Nephron (organoid): ENCODE measurements at regions not wholly inside any gene's neighbourhood (a gene's known extent, or its start where the extent isn't known, plus 50 kb on each side); places are given as distances from the start of the nearest gene placed in this dataset.

Experiments
- H3K27ac Mint-ChIP-seq, 3 experiments: 2 replicates each; pipeline ENCODE4 v1.8.0; 2020; ENCODE audit warnings: mixed read lengths in 3 of 3, mild to moderate bottlenecking in 2 of 3, moderate library complexity in 1 of 3
- H3K27me3 Mint-ChIP-seq: 2 replicates; pipeline ENCODE4 v1.8.0; 2021; ENCODE audit warnings: low read depth, mild to moderate bottlenecking, moderate library complexity, mixed read lengths
- H3K36me3 Mint-ChIP-seq: 2 replicates; pipeline ENCODE4 v1.8.0; 2020; ENCODE audit warnings: low read depth, mixed read lengths
- H3K4me1 Mint-ChIP-seq: 2 replicates; pipeline ENCODE4 v1.8.0; 2020; ENCODE audit warnings: mixed read lengths
- H3K4me3 Mint-ChIP-seq, 3 experiments: 2 replicates each; pipeline ENCODE4 v1.8.0; 2020; ENCODE audit warnings: mild to moderate bottlenecking in 3 of 3, mixed read lengths in 3 of 3, moderate library complexity in 2 of 3
- H3K9me3 Mint-ChIP-seq: 2 replicates; pipeline ENCODE4 v1.8.0; 2020; ENCODE audit warnings: mixed read lengths
- TF ChIP-seq, protein P1 (sequence below), 3 experiments: fragments of 200-600 bp; sonication (generic); IDR thresholded peaks; one replicate each; pipeline ENCODE4 v1.5.0; 2021; ENCODE audit warnings: antibody characterized with exemption in 3 of 3; ENCODE audit not compliant: unreplicated experiment in 3 of 3

DNA sequence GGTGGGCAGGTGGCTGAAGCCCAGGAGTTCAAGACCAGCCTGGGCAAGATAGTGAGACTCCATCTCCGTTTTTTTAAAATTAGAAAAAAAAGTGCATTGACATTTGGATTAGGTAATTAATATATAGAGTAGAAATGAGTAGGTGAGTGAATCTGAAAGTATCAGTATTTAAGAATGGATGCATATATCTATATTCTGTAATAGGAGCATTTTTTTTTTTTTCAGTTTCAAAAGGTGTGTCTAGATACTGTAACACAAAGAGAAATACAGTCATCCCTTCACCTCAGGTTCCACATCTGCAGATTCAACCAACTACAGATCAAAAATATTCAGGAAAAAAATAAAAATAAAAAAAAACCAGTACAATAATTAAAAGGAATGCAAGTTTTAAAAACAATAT, 50.8 kb downstream of the RBM27 start:
- Mint-ChIP-seq H3K36me3 (peaks cover 59% of the 10 kb centered on the region), H3K9me3 (no peaks in the 10 kb centered on the region), H3K27ac (no peak overlapping the region), H3K4me1 (no peaks in the 10 kb centered on the region), H3K4me3 (no peak overlapping the region), H3K27me3 (no peaks in the 10 kb centered on the region)
- TF ChIP-seq, protein P1, sequence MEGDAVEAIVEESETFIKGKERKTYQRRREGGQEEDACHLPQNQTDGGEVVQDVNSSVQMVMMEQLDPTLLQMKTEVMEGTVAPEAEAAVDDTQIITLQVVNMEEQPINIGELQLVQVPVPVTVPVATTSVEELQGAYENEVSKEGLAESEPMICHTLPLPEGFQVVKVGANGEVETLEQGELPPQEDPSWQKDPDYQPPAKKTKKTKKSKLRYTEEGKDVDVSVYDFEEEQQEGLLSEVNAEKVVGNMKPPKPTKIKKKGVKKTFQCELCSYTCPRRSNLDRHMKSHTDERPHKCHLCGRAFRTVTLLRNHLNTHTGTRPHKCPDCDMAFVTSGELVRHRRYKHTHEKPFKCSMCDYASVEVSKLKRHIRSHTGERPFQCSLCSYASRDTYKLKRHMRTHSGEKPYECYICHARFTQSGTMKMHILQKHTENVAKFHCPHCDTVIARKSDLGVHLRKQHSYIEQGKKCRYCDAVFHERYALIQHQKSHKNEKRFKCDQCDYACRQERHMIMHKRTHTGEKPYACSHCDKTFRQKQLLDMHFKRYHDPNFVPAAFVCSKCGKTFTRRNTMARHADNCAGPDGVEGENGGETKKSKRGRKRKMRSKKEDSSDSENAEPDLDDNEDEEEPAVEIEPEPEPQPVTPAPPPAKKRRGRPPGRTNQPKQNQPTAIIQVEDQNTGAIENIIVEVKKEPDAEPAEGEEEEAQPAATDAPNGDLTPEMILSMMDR (IDR thresholded peaks at IDR 0.05; ENCODE audit: unreplicated experiment in 3 of 3): no peak

DNA sequence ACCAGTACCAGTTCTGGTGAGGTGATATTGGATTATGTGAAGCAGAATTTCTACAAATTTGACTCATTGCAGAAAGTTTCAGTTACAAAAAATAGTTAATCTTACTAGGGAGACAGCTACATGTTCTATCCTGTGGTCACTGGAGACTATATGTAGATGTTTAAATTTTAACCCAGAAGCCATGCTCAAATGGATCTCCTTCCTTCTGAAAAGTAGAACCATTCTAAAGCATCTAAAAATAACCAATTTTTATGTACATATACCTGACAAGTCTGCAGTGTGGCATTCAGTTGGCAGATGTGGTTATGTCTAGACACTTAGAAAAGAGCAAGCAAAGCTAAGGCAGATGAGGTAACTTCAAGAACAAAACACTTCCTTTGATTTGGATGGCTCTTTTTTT, 65.5 kb upstream of the POU4F3 start:
- H3K4me1 Mint-ChIP-seq: no peaks in the 10 kb centered on the region
- no peaks in the 10 kb centered on the region for H3K27me3 Mint-ChIP-seq
- H3K36me3 Mint-ChIP-seq: peaks cover 56% of the 10 kb centered on the region
- H3K27ac Mint-ChIP-seq: no peak overlapping the region
- H3K4me3 Mint-ChIP-seq: no peak overlapping the region
- TF ChIP-seq, protein P1 (IDR thresholded peaks at IDR 0.05; ENCODE audit: unreplicated experiment in 3 of 3): no peak
- H3K9me3 Mint-ChIP-seq: no peaks in the 10 kb centered on the region

DNA sequence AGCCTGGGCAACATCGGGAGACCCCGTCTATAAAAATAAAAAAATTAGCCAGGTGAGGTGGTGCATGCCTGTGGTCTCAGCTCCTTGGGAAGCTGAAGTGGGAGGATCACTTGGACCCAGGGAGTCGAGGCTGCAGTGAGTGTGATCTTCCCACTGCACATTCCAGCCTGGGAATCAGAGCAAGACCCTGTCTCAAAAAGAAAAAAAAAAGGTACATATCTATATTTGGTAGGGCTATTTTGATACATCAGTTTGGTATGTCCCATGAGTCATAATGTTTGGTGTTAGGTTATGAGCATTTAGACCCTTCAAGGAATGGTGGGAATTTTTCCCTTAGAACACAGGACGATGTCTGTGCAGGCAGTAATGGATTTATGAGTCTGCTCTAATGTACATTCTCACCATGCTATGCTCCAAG, 55.3 kb upstream of the POU4F3 start:
- no peak overlapping the region for H3K27ac Mint-ChIP-seq
- H3K27me3 Mint-ChIP-seq: no peaks in the 10 kb centered on the region
- no peaks in the 10 kb centered on the region for H3K4me1 Mint-ChIP-seq
- TF ChIP-seq, protein P1 (IDR thresholded peaks at IDR 0.05; ENCODE audit: unreplicated experiment in 3 of 3): no peak
- H3K9me3 Mint-ChIP-seq: no peaks in the 10 kb centered on the region
- no peak overlapping the region for H3K4me3 Mint-ChIP-seq
- H3K36me3 Mint-ChIP-seq: peaks cover 33% of the 10 kb centered on the region

DNA sequence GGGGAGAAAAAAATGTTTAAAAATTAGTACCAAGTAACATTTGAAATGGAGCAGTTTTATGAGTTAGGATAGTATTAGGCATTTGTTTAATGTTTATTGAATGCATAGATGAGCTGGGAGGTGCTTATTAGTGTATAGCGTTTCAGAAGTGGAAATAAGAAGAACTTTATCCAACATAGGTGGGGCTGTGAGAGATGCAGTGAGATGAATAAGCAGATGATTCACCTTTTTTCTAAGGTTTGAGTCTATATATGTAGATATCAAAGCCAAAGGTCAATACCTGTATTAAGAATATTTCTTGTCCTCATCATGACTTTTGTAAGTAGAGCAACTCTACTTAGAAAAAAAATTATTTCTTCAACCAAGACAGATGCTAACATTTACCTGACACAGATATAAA, 54.6 kb upstream of the POU4F3 start:
- H3K36me3 Mint-ChIP-seq: peaks cover 32% of the 10 kb centered on the region
- no peaks in the 10 kb centered on the region for H3K27me3 Mint-ChIP-seq
- no peaks in the 10 kb centered on the region for H3K9me3 Mint-ChIP-seq
- H3K4me1 Mint-ChIP-seq: no peaks in the 10 kb centered on the region
- TF ChIP-seq, protein P1 (IDR thresholded peaks at IDR 0.05; ENCODE audit: unreplicated experiment in 3 of 3): no peak
- no peak overlapping the region for H3K27ac Mint-ChIP-seq
- H3K4me3 Mint-ChIP-seq: no peak overlapping the region
